ENCODE measurements at regions not wholly inside any gene's neighbourhood (a gene's known extent, or its start where the extent isn't known, plus 50 kb on each side); places are given as distances from the start of the nearest gene placed in this dataset.

- TF ChIP-seq POLR2A (IDR thresholded peaks at IDR 0.05) (no peak), CTCF (IDR thresholded peaks at IDR 0.05) (no peak)
- no peak for DNase-seq
- Histone ChIP-seq H3K36me3 (no peaks in the 10 kb centered on the region), H3K27me3 (no peaks in the 10 kb centered on the region), H3K27ac (no peak overlapping the region), H3K4me1 (no peaks in the 10 kb centered on the region), H3K4me3 (no peak overlapping the region), H3K9me3 (no peaks in the 10 kb centered on the region)
Observed at GRCh38 chr13:53839461-53839860, 810.8 kb downstream of the OLFM4 start.

GRCh38 chr13:53844473-53845146 is 816.0 kb downstream of the OLFM4 start:
- DNase-seq: no peak
- no peaks in the 10 kb centered on the region for H3K36me3 ChIP-seq
- H3K4me3 ChIP-seq: no peak overlapping the region
- H3K27me3 ChIP-seq: no peaks in the 10 kb centered on the region
- TF ChIP-seq POLR2A (IDR thresholded peaks at IDR 0.05) (no peak), CTCF (IDR thresholded peaks at IDR 0.05) (no peak)
- no peaks in the 10 kb centered on the region for H3K9me3 ChIP-seq
- H3K4me1 ChIP-seq: no peaks in the 10 kb centered on the region
- no peak overlapping the region for H3K27ac ChIP-seq

GRCh38 chr13:53847502-53847901 is 818.9 kb downstream of the OLFM4 start:
- H3K27me3 ChIP-seq: no peaks in the 10 kb centered on the region
- no peaks in the 10 kb centered on the region for H3K4me1 ChIP-seq
- H3K36me3 ChIP-seq: no peaks in the 10 kb centered on the region
- H3K9me3 ChIP-seq: no peaks in the 10 kb centered on the region
- H3K27ac ChIP-seq: no peak overlapping the region
- H3K4me3 ChIP-seq: no peak overlapping the region
- DNase-seq: no peak
- TF ChIP-seq CTCF (IDR thresholded peaks at IDR 0.05): no peak
- no peak for TF ChIP-seq POLR2A (IDR thresholded peaks at IDR 0.05)

GRCh38 chr13:53848366-53848961 is 819.9 kb downstream of the OLFM4 start:
- Histone ChIP-seq H3K4me1 (no peaks in the 10 kb centered on the region), H3K9me3 (no peaks in the 10 kb centered on the region), H3K27me3 (no peaks in the 10 kb centered on the region), H3K36me3 (no peaks in the 10 kb centered on the region), H3K4me3 (no peak overlapping the region), H3K27ac (no peak overlapping the region)
- TF ChIP-seq CTCF (IDR thresholded peaks at IDR 0.05) (no peak), POLR2A (IDR thresholded peaks at IDR 0.05) (no peak)
- DNase-seq: no peak

- DNase-seq: no peak
- TF ChIP-seq CTCF (IDR thresholded peaks at IDR 0.05): no peak
- Histone ChIP-seq H3K4me3 (no peak overlapping the region), H3K9me3 (no peaks in the 10 kb centered on the region), H3K36me3 (no peaks in the 10 kb centered on the region), H3K4me1 (no peaks in the 10 kb centered on the region), H3K27ac (no peak overlapping the region), H3K27me3 (no peaks in the 10 kb centered on the region)
Observed at GRCh38 chr13:53854321-53854720, 825.7 kb downstream of the OLFM4 start.
